ENCODE measurements at regions not wholly inside any gene's neighbourhood (a gene's known extent, or its start where the extent isn't known, plus 50 kb on each side); places are given as distances from the start of the nearest gene placed in this dataset.

DNA sequence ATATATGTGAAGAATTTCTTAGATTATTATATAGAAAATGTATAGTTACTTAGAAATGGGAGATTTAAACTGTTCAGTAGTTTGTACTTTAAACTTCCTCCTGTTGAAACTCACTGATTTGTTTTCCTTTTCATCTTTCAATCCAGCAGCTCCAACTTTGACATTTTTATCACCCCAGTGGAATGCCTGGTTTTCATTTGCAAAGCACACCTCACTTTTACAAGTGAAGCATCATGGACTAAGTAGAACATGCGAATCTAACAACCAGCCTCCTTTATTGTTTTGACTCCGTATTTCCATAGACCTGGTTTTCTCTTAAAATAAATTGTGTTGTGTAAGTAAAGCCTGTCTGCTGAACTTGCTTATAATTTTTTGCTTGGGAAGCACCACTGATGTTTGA lies 97.8 kb upstream of the ROBO2 start:
- H3K4me3 ChIP-seq (ENCODE audit: low read depth, low read length), result no peak overlapping the region
- no peak for DNase-seq (ENCODE audit: low read depth)
- TF ChIP-seq, protein P1, sequence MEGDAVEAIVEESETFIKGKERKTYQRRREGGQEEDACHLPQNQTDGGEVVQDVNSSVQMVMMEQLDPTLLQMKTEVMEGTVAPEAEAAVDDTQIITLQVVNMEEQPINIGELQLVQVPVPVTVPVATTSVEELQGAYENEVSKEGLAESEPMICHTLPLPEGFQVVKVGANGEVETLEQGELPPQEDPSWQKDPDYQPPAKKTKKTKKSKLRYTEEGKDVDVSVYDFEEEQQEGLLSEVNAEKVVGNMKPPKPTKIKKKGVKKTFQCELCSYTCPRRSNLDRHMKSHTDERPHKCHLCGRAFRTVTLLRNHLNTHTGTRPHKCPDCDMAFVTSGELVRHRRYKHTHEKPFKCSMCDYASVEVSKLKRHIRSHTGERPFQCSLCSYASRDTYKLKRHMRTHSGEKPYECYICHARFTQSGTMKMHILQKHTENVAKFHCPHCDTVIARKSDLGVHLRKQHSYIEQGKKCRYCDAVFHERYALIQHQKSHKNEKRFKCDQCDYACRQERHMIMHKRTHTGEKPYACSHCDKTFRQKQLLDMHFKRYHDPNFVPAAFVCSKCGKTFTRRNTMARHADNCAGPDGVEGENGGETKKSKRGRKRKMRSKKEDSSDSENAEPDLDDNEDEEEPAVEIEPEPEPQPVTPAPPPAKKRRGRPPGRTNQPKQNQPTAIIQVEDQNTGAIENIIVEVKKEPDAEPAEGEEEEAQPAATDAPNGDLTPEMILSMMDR (IDR thresholded peaks at IDR 0.05; ENCODE audit: insufficient read depth, low read depth, low read length), result no peak

DNA sequence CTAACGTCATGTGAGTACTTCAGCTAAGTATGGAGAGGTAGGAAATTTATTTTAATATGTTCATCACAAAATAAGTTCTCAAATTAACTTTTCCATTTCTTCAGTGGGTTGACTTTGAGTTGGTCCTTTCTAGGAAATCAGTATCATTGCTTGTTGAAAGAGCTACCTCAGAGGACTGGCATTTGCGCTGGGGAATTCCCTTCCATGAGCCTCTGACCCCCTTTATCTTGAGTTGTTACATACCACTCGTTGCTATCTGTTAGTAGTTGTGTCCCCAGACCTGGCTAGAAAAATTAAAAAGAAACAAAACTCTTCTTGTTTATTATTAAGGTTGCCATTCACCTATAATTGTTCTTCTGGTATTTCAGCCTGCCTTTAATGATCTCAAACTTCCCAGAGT lies 96.8 kb upstream of the ROBO2 start:
- no peak overlapping the region for H3K4me3 ChIP-seq (ENCODE audit: low read depth, low read length)
- DNase-seq (ENCODE audit: low read depth), result no peak
- TF ChIP-seq, protein P1 (IDR thresholded peaks at IDR 0.05; ENCODE audit: insufficient read depth, low read depth, low read length), result no peak

DNA sequence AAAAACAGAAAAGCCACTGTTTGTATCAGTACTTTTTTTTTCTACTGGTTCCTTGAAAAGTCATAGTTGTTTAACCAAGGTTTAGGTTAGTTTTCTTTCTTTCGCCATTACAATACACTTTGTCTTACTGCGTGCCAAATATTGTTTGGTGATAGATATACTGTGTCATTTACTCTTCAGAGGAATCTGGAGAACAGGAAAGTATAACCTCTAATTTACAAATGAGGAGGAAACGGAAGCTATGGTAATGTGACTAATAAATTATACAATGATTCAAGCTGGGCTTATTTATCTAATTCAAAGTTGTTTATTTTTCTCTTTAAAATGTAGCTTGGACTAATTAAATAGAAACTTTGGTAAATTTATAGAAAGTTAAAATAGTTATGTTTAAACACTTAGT lies 96.2 kb upstream of the ROBO2 start:
- TF ChIP-seq, protein P1 (IDR thresholded peaks at IDR 0.05; ENCODE audit: insufficient read depth, low read depth, low read length), result no peak
- H3K4me3 ChIP-seq (ENCODE audit: low read depth, low read length), result no peak overlapping the region
- DNase-seq (ENCODE audit: low read depth), result no peak

DNA sequence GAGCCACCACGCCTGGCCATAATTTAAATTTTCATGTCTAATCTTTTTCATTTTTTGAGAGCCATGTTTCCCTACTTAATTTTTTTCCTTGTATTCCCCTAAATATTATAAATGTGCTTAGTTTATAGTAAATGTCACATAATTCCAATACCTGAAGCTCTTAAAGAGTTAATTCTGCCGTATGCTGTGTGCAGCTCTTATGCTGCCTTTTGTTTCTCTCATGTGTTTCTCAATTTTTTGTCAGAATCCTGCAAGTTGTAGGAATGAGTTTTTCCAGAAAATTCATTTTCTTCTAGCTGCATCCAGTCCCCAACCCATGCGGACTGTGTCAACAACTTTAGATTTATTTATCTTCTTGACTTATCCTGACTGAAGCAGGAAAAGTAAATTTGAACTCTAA lies 90.9 kb upstream of the ROBO2 start:
- TF ChIP-seq, protein P1 (IDR thresholded peaks at IDR 0.05; ENCODE audit: insufficient read depth, low read depth, low read length), result no peak
- no peak overlapping the region for H3K4me3 ChIP-seq (ENCODE audit: low read depth, low read length)
- no peak for DNase-seq (ENCODE audit: low read depth)

- DNase-seq (ENCODE audit: low read depth), result no peak
- TF ChIP-seq, protein P1 (IDR thresholded peaks at IDR 0.05; ENCODE audit: insufficient read depth, low read depth, low read length), result no peak
- H3K4me3 ChIP-seq (ENCODE audit: low read depth, low read length), result no peak overlapping the region
Observed at GRCh38 chr3:76949462-76949861, 90.4 kb upstream of the ROBO2 start.

- DNase-seq (ENCODE audit: low read depth), result no peak
- TF ChIP-seq, protein P1 (IDR thresholded peaks at IDR 0.05; ENCODE audit: insufficient read depth, low read depth, low read length), result no peak
Observed at GRCh38 chr3:76950590-76950989, 89.3 kb upstream of the ROBO2 start.

GRCh38 chr3:76954412-76954811 lies 85.5 kb upstream of the ROBO2 start:
- TF ChIP-seq, protein P1 (IDR thresholded peaks at IDR 0.05; ENCODE audit: insufficient read depth, low read depth, low read length), result no peak
- H3K4me3 ChIP-seq (ENCODE audit: low read depth, low read length), result no peak overlapping the region
- no peak for DNase-seq (ENCODE audit: low read depth)

More at GRCh38 chr3:76950590-76950989, 89.3 kb upstream of the ROBO2 start:
- H3K4me3 ChIP-seq (ENCODE audit: low read depth, low read length), result no peak overlapping the region

All from fibroblast of villous mesenchyme (primary cell).